HAP-1 (cell line): ENCODE measurements at regions not wholly inside any gene's neighbourhood (a gene's known extent, or its start where the extent isn't known, plus 50 kb on each side); places are given as distances from the start of the nearest gene placed in this dataset.
A peak's percentile ranks its signal among the peaks of the same experiment; 100 is the strongest.
"Not testable (repeated sequence)": the region's sequence is repeated elsewhere in the genome, so short reads cannot be mapped to it uniquely, and the experiment has no call there.

ENCODE experiments used
- DNase-seq, 2 experiments: peaks; one replicate each; pipeline ENCODE4 v3.0.0-alpha.2; 2016 to 2020; ENCODE audit warnings: low spot score in 2 of 2
- H3K27me3 ChIP-seq: fragments of 250-450 bp; sonication (Bioruptor Pico); 2 replicates; pipeline ENCODE4 v1.5.1; 2020; ENCODE audit warnings: low read depth, mild to moderate bottlenecking, moderate library complexity
- H3K36me3 ChIP-seq: fragments of 250-450 bp; sonication (Bioruptor Pico); replicated peaks from 2 replicates; pipeline ENCODE4 v1.5.1; 2020; ENCODE audit warnings: mild to moderate bottlenecking
- H3K4me1 ChIP-seq: fragments of 250-450 bp; sonication (Bioruptor Pico); 2 replicates; pipeline ENCODE4 v1.5.1; 2020; ENCODE audit warnings: mild to moderate bottlenecking
- H3K4me3 ChIP-seq: fragments of 250-450 bp; sonication (Bioruptor Pico); 2 replicates; pipeline ENCODE4 v1.5.1; 2020; ENCODE audit warnings: mild to moderate bottlenecking, moderate library complexity
- H3K9me3 ChIP-seq: fragments of 250-450 bp; sonication (Bioruptor Pico); 2 replicates; pipeline ENCODE4 v1.5.1; 2020; ENCODE audit warnings: mild to moderate bottlenecking, moderate library complexity
- in situ Hi-C: fragments of 300-500 bp; cut with MboI; formaldehyde crosslinking; loops from 3 replicates; pipeline ENCODE4 v1.14.3; 2020; ENCODE audit warnings: low sequenced_read_pairs, inconsistent platforms, mixed read lengths

- H3K27me3 ChIP-seq, result no peaks in the 10 kb centered on the region
- H3K9me3 ChIP-seq, result peaks cover 2% of the 10 kb centered on the region; the same call in 1 of the 2 replicates
- H3K4me1 ChIP-seq, result peaks cover 15% of the 10 kb centered on the region
- in situ Hi-C loops, result no loop called here
- no peak overlapping the region for H3K4me3 ChIP-seq
- H3K36me3 ChIP-seq, result no peaks in the 10 kb centered on the region
- DNase-seq, result no peak
Measured at GRCh38 chr7:138358850-138359341, 101.2 kb upstream of the TRIM24 start.

DNA sequence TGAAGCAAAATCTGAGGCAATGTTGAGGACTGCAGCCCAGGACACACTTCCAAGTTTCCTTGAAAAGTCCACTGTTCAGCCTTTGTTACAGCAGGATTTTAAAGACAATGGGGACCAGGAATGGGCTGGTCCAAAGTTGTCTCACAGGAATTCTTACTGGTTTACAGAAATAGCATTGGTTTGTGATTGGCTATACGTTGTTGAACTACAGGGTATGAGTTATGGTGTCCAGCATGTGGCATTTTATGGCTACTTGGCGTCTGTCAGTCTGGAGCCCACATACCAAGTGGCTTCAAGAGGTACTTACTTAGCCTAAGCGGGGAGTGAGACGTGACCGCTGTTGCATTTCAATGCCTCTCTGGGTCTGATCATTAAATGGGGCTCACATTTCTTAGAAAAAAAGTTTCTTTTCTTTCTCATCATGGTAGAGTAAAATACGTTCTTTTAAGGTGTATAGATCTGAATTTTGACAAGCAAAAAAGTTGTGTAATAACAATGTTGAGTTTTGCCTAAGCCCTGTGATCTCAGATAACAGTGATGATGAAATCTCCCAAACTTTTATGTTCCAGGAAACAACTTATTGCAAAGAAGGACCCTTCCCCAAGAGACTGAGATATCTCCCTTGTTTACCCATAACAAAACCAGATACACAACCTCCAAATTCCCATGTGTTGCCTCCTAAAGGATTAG, 100.0 kb upstream of the TRIM24 start:
- Histone ChIP-seq H3K4me3 (no peak overlapping the region), H3K4me1 (peaks cover 15% of the 10 kb centered on the region), H3K36me3 (no peaks in the 10 kb centered on the region), H3K27me3 (no peaks in the 10 kb centered on the region), H3K9me3 (peaks cover 2% of the 10 kb centered on the region; the same call in 1 of the 2 replicates)
- in situ Hi-C loops, result no loop called here
- DNase-seq, result peak; percentile 70 to 75

DNA sequence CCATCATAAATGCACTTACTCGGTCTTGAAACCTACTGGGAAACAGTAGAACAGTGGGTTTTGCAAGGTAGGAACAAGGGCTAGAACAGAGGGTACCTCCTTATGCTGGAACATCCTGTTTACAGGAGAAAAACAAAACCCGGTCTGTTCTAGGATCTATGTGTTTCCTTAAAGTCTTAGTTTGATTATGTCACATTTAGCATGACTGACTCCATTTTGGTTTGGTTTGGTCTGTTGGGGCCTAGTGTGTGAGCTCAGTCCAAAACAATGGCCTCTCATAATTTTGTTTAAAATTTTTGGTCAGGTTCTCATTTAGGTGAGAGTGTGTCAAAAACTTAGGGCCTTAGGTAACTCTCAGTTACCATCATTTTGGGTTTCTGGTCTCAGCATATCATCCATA, 96.3 kb upstream of the TRIM24 start:
- Histone ChIP-seq H3K27me3 (no peaks in the 10 kb centered on the region), H3K4me1 (peaks cover 15% of the 10 kb centered on the region), H3K36me3 (no peaks in the 10 kb centered on the region), H3K4me3 (no peak overlapping the region), H3K9me3 (no peaks in the 10 kb centered on the region; the same call in 1 of the 2 replicates)
- in situ Hi-C loops, result no loop called here
- DNase-seq, result no peak

DNA sequence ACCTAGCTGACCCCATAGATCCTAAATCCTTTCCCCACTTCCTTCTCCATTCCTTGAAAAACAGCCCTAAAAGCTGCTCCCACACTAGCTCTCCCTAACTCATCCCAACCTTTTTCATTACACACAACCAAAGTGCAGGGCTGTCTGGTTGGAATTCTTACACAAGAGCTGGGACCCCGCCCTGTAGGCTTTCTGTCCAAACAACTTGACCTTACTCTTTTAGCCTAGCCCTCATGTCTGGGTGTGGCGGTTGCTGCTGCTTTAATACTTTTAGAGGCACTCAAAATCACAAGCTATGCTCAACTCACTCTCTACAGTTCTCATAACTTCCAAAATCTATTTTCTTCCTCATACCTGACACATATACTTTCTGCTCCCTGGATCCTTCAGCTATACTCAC, 93.9 kb upstream of the TRIM24 start:
- H3K27me3 ChIP-seq, H3K4me3 ChIP-seq, H3K36me3 ChIP-seq, in situ Hi-C loops, H3K4me1 ChIP-seq, DNase-seq: not testable (repeated sequence)
- peaks cover 14% of the 10 kb centered on the region for H3K9me3 ChIP-seq

GRCh38 chr7:138366676-138367075, 93.4 kb upstream of the TRIM24 start:
- H3K27me3 ChIP-seq, H3K4me3 ChIP-seq, H3K4me1 ChIP-seq, H3K36me3 ChIP-seq, in situ Hi-C loops, DNase-seq: not testable (repeated sequence)
- peaks cover 14% of the 10 kb centered on the region for H3K9me3 ChIP-seq

DNA sequence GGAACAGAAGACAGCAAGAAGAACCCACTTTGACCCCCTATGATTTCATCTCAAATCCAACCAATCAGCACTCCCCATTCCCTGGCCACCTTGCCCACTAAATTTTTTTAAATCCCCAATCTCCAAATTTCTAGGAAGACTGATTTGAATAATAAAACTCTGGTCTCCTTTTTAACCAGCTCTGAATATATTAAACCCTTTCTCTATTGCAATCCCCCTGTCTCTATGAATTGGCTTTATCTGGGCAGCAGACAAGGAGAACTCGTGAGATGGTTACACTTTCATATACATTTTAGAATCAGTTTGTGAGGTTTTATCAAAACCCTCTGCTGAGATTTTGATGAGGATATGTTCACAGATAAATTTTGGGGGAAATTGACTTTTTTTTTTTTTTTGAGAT, 90.3 kb upstream of the TRIM24 start:
- Histone ChIP-seq H3K9me3 (peaks cover 14% of the 10 kb centered on the region), H3K4me3 (no peak overlapping the region), H3K4me1 (no peaks in the 10 kb centered on the region), H3K27me3 (no peaks in the 10 kb centered on the region), H3K36me3 (no peaks in the 10 kb centered on the region)
- in situ Hi-C loops, result no loop called here
- no peak for DNase-seq

DNA sequence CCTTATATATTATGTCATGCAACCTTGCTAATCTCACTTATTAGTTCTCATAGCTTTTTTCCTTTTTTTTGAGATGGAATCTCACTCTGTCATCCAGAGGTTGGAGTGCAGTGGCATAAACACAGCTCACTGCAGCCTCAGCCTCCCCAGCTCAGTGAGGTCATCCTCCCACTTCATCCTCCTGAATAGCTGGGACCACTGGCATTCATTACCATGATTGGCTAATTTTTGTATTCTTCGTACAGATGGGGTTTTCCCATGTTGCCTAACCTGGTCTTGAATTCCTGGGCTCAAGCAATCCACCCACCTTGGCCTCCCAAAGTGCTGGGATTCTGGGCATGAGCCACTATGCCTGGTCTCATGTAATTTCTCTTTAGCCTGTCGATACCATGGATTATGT, 89.1 kb upstream of the TRIM24 start:
- in situ Hi-C loops, result no loop called here
- H3K4me1 ChIP-seq, result no peaks in the 10 kb centered on the region
- DNase-seq, result no peak
- no peak overlapping the region for H3K4me3 ChIP-seq
- no peaks in the 10 kb centered on the region for H3K27me3 ChIP-seq
- peaks cover 14% of the 10 kb centered on the region for H3K9me3 ChIP-seq
- H3K36me3 ChIP-seq, result no peaks in the 10 kb centered on the region

DNA sequence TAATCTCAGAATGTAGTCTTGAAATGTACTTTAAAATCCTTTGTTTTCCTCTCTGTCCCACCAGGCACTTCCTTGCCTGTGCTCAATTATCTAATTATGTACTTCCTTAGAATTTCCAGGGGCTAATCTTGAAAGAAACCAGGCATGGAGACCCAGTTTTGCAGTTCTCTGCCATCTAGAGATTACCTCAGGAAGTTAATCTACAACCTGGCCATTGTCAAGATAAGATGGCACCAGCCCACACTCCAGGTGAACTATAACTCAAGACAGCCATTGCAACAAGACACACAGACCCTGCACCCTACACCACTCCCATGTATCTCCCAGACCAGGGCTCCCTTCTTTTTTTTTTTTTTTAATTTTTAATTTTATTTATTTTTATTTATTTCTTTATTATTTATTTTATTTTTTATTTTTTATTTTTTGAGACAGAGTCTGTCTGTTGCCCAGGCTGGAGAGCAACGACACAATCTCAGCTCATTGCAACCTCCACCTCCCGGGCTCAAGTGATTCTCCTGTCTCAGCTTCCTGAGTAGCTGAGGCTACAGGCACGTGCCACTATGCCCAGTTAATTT, 85.9 kb upstream of the TRIM24 start:
- Histone ChIP-seq H3K27me3 (no peaks in the 10 kb centered on the region), H3K9me3 (peaks cover 10% of the 10 kb centered on the region), H3K4me1 (no peaks in the 10 kb centered on the region), H3K4me3 (no peak overlapping the region), H3K36me3 (no peaks in the 10 kb centered on the region)
- DNase-seq, result no peak
- in situ Hi-C loops, result no loop called here

DNA sequence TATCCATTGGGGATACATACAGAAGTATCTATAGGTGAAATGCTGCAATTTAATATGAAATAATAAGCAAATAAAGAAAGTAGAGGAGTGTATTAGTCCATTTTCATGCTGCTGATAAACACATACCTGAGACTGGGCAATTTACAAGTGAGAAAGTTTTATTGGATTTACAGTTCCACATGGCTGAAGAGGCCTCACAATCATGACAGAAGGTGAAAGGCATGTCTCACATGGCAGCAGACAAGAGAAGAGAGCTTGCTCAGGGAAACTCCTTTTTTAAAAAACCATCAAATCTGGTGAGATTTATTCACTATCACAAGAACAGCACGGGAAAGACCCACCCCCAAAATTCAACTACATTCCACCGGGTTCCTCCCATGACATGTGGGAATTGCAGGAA, 82.8 kb upstream of the TRIM24 start:
- no peaks in the 10 kb centered on the region for H3K27me3 ChIP-seq
- no peaks in the 10 kb centered on the region for H3K36me3 ChIP-seq
- no peaks in the 10 kb centered on the region for H3K4me1 ChIP-seq
- DNase-seq, result no peak
- H3K4me3 ChIP-seq, result no peak overlapping the region
- H3K9me3 ChIP-seq, result no peaks in the 10 kb centered on the region
- in situ Hi-C loops, result no loop called here

GRCh38 chr7:138378741-138379559, 81.1 kb upstream of the TRIM24 start:
- no peak for DNase-seq
- Histone ChIP-seq H3K4me1 (no peaks in the 10 kb centered on the region), H3K4me3 (no peak overlapping the region), H3K36me3 (no peaks in the 10 kb centered on the region), H3K9me3 (no peaks in the 10 kb centered on the region), H3K27me3 (no peaks in the 10 kb centered on the region)
- in situ Hi-C loops, result no loop called here

GRCh38 chr7:138382862-138383565, 77.0 kb upstream of the TRIM24 start:
- no peaks in the 10 kb centered on the region for H3K36me3 ChIP-seq
- H3K9me3 ChIP-seq, result 0 out of 2 replicates have a peak, but pooled peaks cover 2% of the 10 kb centered on the region
- H3K27me3 ChIP-seq, result no peaks in the 10 kb centered on the region
- no peak for DNase-seq
- in situ Hi-C loops, result no loop called here
- H3K4me1 ChIP-seq, result no peaks in the 10 kb centered on the region
- H3K4me3 ChIP-seq, result no peak overlapping the region

DNA sequence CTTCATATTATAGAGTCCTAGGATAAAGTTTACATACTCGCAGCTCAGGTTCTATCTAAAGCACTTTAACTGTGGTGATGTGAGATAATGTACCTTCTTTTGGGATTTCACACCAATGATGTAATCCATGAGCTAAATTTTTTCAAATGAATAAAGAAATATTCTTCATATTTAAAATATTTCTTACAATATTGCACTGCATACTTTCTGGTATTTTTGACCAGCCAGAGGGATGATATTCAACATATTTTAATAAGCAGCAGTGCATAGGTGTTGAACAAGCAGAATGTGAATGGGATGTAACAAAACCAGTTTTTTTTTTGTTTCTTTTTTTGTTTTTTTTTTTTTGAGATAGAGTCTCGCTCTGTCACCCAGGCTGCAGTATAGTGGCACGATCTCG, 73.2 kb upstream of the TRIM24 start:
- H3K4me1 ChIP-seq, result no peaks in the 10 kb centered on the region
- H3K36me3 ChIP-seq, result no peaks in the 10 kb centered on the region
- no peak overlapping the region for H3K4me3 ChIP-seq
- H3K9me3 ChIP-seq, result 0 out of 2 replicates have a peak, but pooled peaks cover 3% of the 10 kb centered on the region
- in situ Hi-C loops, result no loop called here
- DNase-seq, result no peak
- no peaks in the 10 kb centered on the region for H3K27me3 ChIP-seq

GRCh38 chr7:138387755-138388475, 72.1 kb upstream of the TRIM24 start:
- H3K4me3 ChIP-seq, result no peak overlapping the region
- no peak for DNase-seq
- H3K27me3 ChIP-seq, result no peaks in the 10 kb centered on the region
- H3K9me3 ChIP-seq, result 0 out of 2 replicates have a peak, but pooled peaks cover 3% of the 10 kb centered on the region
- in situ Hi-C loops, result no loop called here
- no peaks in the 10 kb centered on the region for H3K4me1 ChIP-seq
- H3K36me3 ChIP-seq, result no peaks in the 10 kb centered on the region
